ENCODE measurements at regions not wholly inside any gene's neighbourhood (a gene's known extent, or its start where the extent isn't known, plus 50 kb on each side); places are given as distances from the start of the nearest gene placed in this dataset.

DNA sequence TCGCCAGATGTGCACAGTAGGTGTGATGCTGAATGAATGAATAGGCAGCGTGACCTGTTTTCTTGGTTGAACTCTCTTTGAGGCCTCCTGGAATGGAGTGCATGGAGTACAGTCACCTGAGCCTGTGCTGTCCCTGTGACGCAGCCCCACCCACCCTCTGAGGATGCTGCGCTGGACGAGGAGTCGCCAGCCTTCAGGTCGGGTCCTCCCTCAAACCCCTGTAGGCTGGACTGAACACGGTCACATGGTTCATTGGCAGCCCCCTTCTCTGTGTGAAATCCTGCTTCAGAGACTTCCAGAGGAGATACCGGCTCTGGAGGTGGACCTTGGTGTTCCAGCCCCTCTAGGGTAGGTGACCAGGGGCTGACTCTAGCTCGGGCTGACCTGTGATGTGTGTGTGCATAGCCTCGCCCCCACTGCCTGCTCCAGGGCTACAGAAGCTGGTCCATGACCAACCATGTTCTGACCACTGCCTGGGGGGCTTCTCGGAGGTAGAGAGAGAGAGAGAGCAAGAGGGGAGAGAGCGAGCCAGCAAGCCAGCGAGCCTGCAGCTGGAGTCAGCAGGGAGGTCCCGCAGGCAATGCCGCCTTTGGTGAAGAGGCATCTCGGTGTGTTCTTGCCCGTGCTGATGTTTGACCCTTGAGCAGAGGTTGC is 158.0 kb upstream of the RTL1 start:
- TF ChIP-seq, protein P1, sequence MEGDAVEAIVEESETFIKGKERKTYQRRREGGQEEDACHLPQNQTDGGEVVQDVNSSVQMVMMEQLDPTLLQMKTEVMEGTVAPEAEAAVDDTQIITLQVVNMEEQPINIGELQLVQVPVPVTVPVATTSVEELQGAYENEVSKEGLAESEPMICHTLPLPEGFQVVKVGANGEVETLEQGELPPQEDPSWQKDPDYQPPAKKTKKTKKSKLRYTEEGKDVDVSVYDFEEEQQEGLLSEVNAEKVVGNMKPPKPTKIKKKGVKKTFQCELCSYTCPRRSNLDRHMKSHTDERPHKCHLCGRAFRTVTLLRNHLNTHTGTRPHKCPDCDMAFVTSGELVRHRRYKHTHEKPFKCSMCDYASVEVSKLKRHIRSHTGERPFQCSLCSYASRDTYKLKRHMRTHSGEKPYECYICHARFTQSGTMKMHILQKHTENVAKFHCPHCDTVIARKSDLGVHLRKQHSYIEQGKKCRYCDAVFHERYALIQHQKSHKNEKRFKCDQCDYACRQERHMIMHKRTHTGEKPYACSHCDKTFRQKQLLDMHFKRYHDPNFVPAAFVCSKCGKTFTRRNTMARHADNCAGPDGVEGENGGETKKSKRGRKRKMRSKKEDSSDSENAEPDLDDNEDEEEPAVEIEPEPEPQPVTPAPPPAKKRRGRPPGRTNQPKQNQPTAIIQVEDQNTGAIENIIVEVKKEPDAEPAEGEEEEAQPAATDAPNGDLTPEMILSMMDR (IDR thresholded peaks at IDR 0.05): no peak
- TF ChIP-seq, protein P2, sequence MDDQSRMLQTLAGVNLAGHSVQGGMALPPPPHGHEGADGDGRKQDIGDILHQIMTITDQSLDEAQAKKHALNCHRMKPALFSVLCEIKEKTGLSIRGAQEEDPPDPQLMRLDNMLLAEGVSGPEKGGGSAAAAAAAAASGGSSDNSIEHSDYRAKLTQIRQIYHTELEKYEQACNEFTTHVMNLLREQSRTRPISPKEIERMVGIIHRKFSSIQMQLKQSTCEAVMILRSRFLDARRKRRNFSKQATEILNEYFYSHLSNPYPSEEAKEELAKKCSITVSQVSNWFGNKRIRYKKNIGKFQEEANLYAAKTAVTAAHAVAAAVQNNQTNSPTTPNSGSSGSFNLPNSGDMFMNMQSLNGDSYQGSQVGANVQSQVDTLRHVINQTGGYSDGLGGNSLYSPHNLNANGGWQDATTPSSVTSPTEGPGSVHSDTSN (IDR thresholded peaks at IDR 0.05): no peak
- TF ChIP-seq EZH2phosphoT487 (IDR thresholded peaks at IDR 0.05; ENCODE audit: borderline replicate concordance, low read depth) (no peak), RCOR1 (IDR thresholded peaks at IDR 0.05; ENCODE audit: low read length) (no peak), SIN3A (IDR thresholded peaks at IDR 0.05; ENCODE audit: borderline replicate concordance, low read depth, low read length) (no peak)

Measured in SK-N-SH (cell line).